Ovary (tissue), 3 donors: ENCODE measurements at regions not wholly inside any gene's neighbourhood (a gene's known extent, or its start where the extent isn't known, plus 50 kb on each side); places are given as distances from the start of the nearest gene placed in this dataset.

Experiments
- EP300 ChIP-seq: sonication (generic); formaldehyde crosslinking; IDR thresholded peaks from one replicate; pipeline ENCODE4 v1.6.1; 2017; ENCODE audit warnings: antibody characterized with exemption
- POLR2A ChIP-seq: fragments of 450-650 bp; IDR thresholded peaks from one replicate; pipeline ENCODE4 v1.6.1; 2017; ENCODE audit warnings: antibody characterized with exemption, mild to moderate bottlenecking, moderate library complexity
- TF ChIP-seq, protein P1 (sequence below), 3 donors: fragments of 450-650 bp in 2 of 3; fragments of 200-600 bp in 1 of 3; IDR thresholded peaks; one replicate each; pipeline versions ENCODE4 v1.5.1 to v1.8.0; 2016 to 2022; ENCODE audit warnings: antibody characterized with exemption in 3 of 3, mild to moderate bottlenecking in 1 of 3
- donor health status: DM: no; HTN: no; CAD: no.

DNA sequence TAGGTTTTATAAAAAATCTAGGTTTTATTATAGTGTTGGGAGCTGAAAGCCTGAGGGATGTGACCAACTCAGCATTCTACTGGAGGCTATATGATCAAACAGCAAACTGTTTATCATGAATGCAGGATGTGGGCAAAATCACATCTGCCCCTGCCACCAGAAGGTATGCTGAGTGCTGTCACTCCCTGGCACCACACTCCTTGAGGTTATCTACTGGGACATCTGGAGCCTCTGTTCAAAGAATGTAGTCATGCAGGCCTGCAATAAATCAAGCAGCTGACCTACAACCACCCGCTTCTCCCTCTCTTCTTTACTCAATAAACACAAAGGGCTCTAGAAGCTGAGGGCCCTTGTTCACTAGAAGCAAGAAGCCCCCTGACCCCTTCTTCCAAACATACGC lies 328.4 kb upstream of the DDX18 start:
- TF ChIP-seq, protein P1, sequence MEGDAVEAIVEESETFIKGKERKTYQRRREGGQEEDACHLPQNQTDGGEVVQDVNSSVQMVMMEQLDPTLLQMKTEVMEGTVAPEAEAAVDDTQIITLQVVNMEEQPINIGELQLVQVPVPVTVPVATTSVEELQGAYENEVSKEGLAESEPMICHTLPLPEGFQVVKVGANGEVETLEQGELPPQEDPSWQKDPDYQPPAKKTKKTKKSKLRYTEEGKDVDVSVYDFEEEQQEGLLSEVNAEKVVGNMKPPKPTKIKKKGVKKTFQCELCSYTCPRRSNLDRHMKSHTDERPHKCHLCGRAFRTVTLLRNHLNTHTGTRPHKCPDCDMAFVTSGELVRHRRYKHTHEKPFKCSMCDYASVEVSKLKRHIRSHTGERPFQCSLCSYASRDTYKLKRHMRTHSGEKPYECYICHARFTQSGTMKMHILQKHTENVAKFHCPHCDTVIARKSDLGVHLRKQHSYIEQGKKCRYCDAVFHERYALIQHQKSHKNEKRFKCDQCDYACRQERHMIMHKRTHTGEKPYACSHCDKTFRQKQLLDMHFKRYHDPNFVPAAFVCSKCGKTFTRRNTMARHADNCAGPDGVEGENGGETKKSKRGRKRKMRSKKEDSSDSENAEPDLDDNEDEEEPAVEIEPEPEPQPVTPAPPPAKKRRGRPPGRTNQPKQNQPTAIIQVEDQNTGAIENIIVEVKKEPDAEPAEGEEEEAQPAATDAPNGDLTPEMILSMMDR (IDR thresholded peaks at IDR 0.05) = no peak
- TF ChIP-seq POLR2A (no peak), EP300 (no peak)
